Peyer's patch (tissue), 4 donors: ENCODE measurements at regions not wholly inside any gene's neighbourhood (a gene's known extent, or its start where the extent isn't known, plus 50 kb on each side); places are given as distances from the start of the nearest gene placed in this dataset.

Source experiments
- DNase-seq, 3 donors: peaks; one replicate each; pipeline ENCODE4 v3.0.0-alpha.2; 2017 to 2019
- H3K27ac ChIP-seq, 4 donors: fragments of 200-600 bp; sonication (generic); one replicate each; pipeline ENCODE4 v1.5.1; 2016 to 2019
- H3K27me3 ChIP-seq, 2 donors: fragments of 200-600 bp; sonication (generic); one replicate each; pipeline ENCODE4 v1.5.1; 2019
- H3K36me3 ChIP-seq, 3 donors: fragments of 200-600 bp; sonication (generic); one replicate each; pipeline ENCODE4 v1.5.1; 2016 to 2019
- H3K4me1 ChIP-seq, 4 donors: fragments of 200-600 bp; sonication (generic); one replicate each; pipeline ENCODE4 v1.5.1; 2016 to 2019
- H3K4me3 ChIP-seq, 4 donors: fragments of 200-600 bp; sonication (generic); 1 replicate in 3 of 4; 2 replicates in 1 of 4; pipeline ENCODE4 v1.5.1; 2016 to 2019; ENCODE audit warnings: mild to moderate bottlenecking in 1 of 4
- H3K9me3 ChIP-seq, 4 donors: fragments of 200-600 bp; sonication (generic); one replicate each; pipeline ENCODE4 v1.5.1; 2016 to 2019; ENCODE audit warnings: mild to moderate bottlenecking in 1 of 4
- CTCF ChIP-seq, 6 experiments: fragments of 450-650 bp in 4 of 6; fragments of 200-600 bp in 2 of 6; sonication (generic) in 1 of 6; IDR thresholded peaks; one replicate each; pipeline ENCODE4 v1.5.1; 2017 to 2019; ENCODE audit warnings: antibody characterized with exemption in 6 of 6, mild to moderate bottlenecking in 3 of 6, moderate library complexity in 1 of 6
- POLR2A ChIP-seq, 2 donors: fragments of 450-650 bp; IDR thresholded peaks; one replicate each; pipeline ENCODE4 v1.5.1; 2017; ENCODE audit warnings: antibody characterized with exemption in 2 of 2, mild to moderate bottlenecking in 2 of 2, moderate library complexity in 2 of 2

GRCh38 chr3:69649120-69650065 is 89.9 kb upstream of the MITF start:
- DNase-seq, result no peak
- no peaks in the 10 kb centered on the region for H3K9me3 ChIP-seq
- no peaks in the 10 kb centered on the region for H3K36me3 ChIP-seq
- no peaks in the 10 kb centered on the region for H3K27me3 ChIP-seq
- no peaks in the 10 kb centered on the region for H3K4me1 ChIP-seq
- TF ChIP-seq CTCF (IDR thresholded peaks at IDR 0.05) (no peak), POLR2A (IDR thresholded peaks at IDR 0.05) (no peak)
- H3K4me3 ChIP-seq, result no peak overlapping the region
- H3K27ac ChIP-seq, result no peak overlapping the region

GRCh38 chr3:69648126-69648525 is 91.1 kb upstream of the MITF start:
- no peak overlapping the region for H3K4me3 ChIP-seq
- H3K9me3 ChIP-seq, result no peaks in the 10 kb centered on the region
- no peaks in the 10 kb centered on the region for H3K27me3 ChIP-seq
- TF ChIP-seq CTCF (IDR thresholded peaks at IDR 0.05) (no peak), POLR2A (IDR thresholded peaks at IDR 0.05) (no peak)
- DNase-seq, result no peak
- H3K36me3 ChIP-seq, result no peaks in the 10 kb centered on the region
- no peaks in the 10 kb centered on the region for H3K4me1 ChIP-seq
- no peak overlapping the region for H3K27ac ChIP-seq

GRCh38 chr3:69647511-69648110 is 91.7 kb upstream of the MITF start:
- H3K27ac ChIP-seq, result no peak overlapping the region
- no peaks in the 10 kb centered on the region for H3K27me3 ChIP-seq
- no peak overlapping the region for H3K4me3 ChIP-seq
- TF ChIP-seq CTCF (IDR thresholded peaks at IDR 0.05), result no peak
- H3K9me3 ChIP-seq, result no peaks in the 10 kb centered on the region
- H3K36me3 ChIP-seq, result no peaks in the 10 kb centered on the region
- DNase-seq, result no peak
- no peaks in the 10 kb centered on the region for H3K4me1 ChIP-seq

GRCh38 chr3:69647081-69647480 is 92.2 kb upstream of the MITF start:
- Histone ChIP-seq H3K9me3 (no peaks in the 10 kb centered on the region), H3K36me3 (no peaks in the 10 kb centered on the region), H3K4me1 (no peaks in the 10 kb centered on the region), H3K27me3 (no peaks in the 10 kb centered on the region), H3K4me3 (no peak overlapping the region), H3K27ac (no peak overlapping the region)
- no peak for TF ChIP-seq CTCF (IDR thresholded peaks at IDR 0.05)
- TF ChIP-seq POLR2A (IDR thresholded peaks at IDR 0.05), result no peak
- DNase-seq, result no peak

- Histone ChIP-seq H3K9me3 (no peaks in the 10 kb centered on the region), H3K4me1 (no peaks in the 10 kb centered on the region), H3K4me3 (no peak overlapping the region), H3K27me3 (no peaks in the 10 kb centered on the region), H3K36me3 (no peaks in the 10 kb centered on the region), H3K27ac (peak overlapping the region in 1 of 4 donors; percentile 35)
- TF ChIP-seq CTCF (IDR thresholded peaks at IDR 0.05) (no peak), POLR2A (IDR thresholded peaks at IDR 0.05) (no peak)
- peak in 1 of 3 donors; percentile 57 for DNase-seq
These were observed 92.8 kb upstream of the MITF start for GRCh38 chr3:69646287-69647067.
